Coronary artery (tissue), 2 donors: ENCODE measurements at regions not wholly inside any gene's neighbourhood (a gene's known extent, or its start where the extent isn't known, plus 50 kb on each side); places are given as distances from the start of the nearest gene placed in this dataset.
"Not testable (repeated sequence)": the region's sequence is repeated elsewhere in the genome, so short reads cannot be mapped to it uniquely, and the experiment has no call there.

Experiments used
- DNase-seq: peaks from one replicate; pipeline ENCODE4 v3.0.0-alpha.2; 2017; ENCODE audit warnings: low spot score
- H3K27ac ChIP-seq, 2 donors: fragments of 200-600 bp; sonication (generic); one replicate each; pipeline ENCODE4 v1.5.1; 2016 to 2019
- H3K4me3 ChIP-seq: fragments of 200-600 bp; sonication (generic); 2 replicates; pipeline ENCODE4 v1.5.1; 2016; ENCODE audit warnings: mild to moderate bottlenecking, moderate library complexity
- CTCF ChIP-seq: fragments of 200-600 bp; sonication (generic); IDR thresholded peaks from one replicate; pipeline ENCODE4 v1.5.1; 2019; ENCODE audit warnings: antibody characterized with exemption

GRCh38 chr3:31311559-31311958, 221.2 kb upstream of the STT3B start:
- Histone ChIP-seq H3K27ac (no peak overlapping the region), H3K4me3 (no peak overlapping the region)
- TF ChIP-seq CTCF, result no peak
- no peak for DNase-seq

GRCh38 chr3:31312400-31312799, 220.3 kb upstream of the STT3B start:
- Histone ChIP-seq H3K27ac (no peak overlapping the region), H3K4me3 (no peak overlapping the region)
- DNase-seq, result no peak
- TF ChIP-seq CTCF, result no peak

- TF ChIP-seq CTCF, result no peak
- no peak for DNase-seq
- Histone ChIP-seq H3K27ac (no peak overlapping the region), H3K4me3 (no peak overlapping the region)
Observed at GRCh38 chr3:31314258-31314657, 218.5 kb upstream of the STT3B start.

GRCh38 chr3:31319332-31319731, 213.4 kb upstream of the STT3B start:
- no peak for DNase-seq
- TF ChIP-seq CTCF, result no peak
- Histone ChIP-seq H3K4me3 (no peak overlapping the region), H3K27ac (no peak overlapping the region)

GRCh38 chr3:31321620-31322019, 211.1 kb upstream of the STT3B start:
- Histone ChIP-seq H3K4me3 (no peak overlapping the region), H3K27ac (no peak overlapping the region)
- TF ChIP-seq CTCF, result no peak
- DNase-seq, result no peak

GRCh38 chr3:31322460-31322859, 210.3 kb upstream of the STT3B start:
- no peak overlapping the region for H3K27ac ChIP-seq
- no peak for TF ChIP-seq CTCF
- H3K4me3 ChIP-seq, result no peak overlapping the region
- no peak for DNase-seq

GRCh38 chr3:31327826-31328357, 204.8 kb upstream of the STT3B start:
- DNase-seq, H3K27ac ChIP-seq, H3K4me3 ChIP-seq: not testable (repeated sequence)

GRCh38 chr3:31331278-31331677, 201.4 kb upstream of the STT3B start:
- Histone ChIP-seq H3K4me3 (no peak overlapping the region), H3K27ac (no peak overlapping the region)
- no peak for DNase-seq
- no peak for TF ChIP-seq CTCF
